Cardiac septum (tissue), 1 donor: ENCODE measurements at regions not wholly inside any gene's neighbourhood (a gene's known extent, or its start where the extent isn't known, plus 50 kb on each side); places are given as distances from the start of the nearest gene placed in this dataset.

Source experiments
- DNase-seq: peaks from one replicate; pipeline ENCODE4 v3.0.0-alpha.2; 2020; ENCODE audit warnings: low spot score
- intact Hi-C: fragments of 100-400 bp; cut with DNase I; formaldehyde crosslinking; loops from one replicate; pipeline ENCODE4 v1.14.0; 2022
- donor health status: DM: no; HTN: no; CAD: no.

DNA sequence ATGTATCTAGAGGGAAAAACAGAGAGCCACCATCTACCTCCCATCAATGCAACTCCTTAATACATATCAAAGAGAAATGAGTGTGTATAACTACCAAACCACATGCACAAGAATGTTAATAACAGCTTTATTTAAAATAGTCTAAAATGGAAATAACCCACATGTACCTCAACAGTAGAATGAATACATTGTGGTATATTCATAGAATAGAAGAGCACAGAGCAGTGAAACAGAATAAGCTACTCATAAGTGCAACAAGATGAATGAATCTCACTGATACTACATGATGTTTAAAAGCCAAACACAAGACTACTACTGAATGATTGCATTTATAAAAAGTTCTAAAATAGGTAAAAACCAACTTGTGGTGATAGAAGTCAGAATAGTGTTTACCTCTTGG, 232.5 kb downstream of the BTG1 start:
- intact Hi-C loops = no loop called here
- DNase-seq = no peak

DNA sequence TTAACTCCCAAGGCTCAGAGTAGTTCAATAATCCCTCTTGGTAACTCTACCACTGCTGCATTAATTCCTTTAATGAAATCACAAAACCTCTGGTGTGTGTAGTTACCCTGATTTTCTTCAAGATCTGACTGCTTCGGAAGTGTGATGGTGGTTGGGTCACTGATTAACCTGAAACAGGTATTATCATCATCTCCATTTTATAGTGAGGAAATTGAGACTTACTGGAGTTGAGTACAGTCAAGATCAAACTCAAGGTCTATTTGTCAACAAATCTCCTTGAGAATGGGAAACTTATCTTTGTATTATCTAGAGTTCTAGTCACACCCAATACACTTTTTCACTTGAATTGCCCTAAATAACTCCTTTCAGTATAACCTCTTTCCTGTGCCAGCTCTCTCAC, 233.5 kb downstream of the BTG1 start:
- intact Hi-C loops = no loop called here
- no peak for DNase-seq

DNA sequence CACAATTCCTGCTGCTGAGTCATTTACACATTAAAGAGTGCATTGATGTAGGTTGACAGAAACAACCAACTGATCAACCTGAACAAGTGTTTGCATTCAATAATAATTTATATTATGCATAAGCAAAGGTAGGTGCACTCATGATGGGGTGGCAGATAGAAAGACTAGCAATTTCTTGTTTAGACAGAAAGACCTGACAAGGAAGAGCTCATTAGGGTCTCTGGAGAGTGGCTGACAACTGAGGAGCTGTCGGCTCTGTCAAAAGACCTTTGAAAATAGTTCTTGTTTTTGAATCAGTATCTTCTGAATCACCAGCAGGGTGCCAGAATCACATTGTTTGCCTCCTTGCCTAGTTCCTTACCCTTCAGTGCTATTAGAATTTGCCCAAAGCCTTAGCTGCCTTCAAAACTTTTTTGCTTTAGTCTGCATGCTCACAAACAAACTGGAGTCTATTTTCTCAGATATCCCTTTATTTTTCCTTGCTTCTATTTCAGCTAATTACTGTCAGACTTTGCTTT, 234.7 kb downstream of the BTG1 start:
- intact Hi-C loops = no loop called here
- DNase-seq = no peak

- DNase-seq = no peak
- intact Hi-C loops = no loop called here
These were observed 242.6 kb downstream of the BTG1 start for GRCh38 chr12:91902860-91903683.

- intact Hi-C loops = no loop called here
- DNase-seq = no peak
These were observed 244.1 kb downstream of the BTG1 start for GRCh38 chr12:91901381-91902074.

- intact Hi-C loops = no loop called here
These were observed 244.7 kb downstream of the BTG1 start for GRCh38 chr12:91900971-91901370.

GRCh38 chr12:91899056-91899455, 246.6 kb downstream of the BTG1 start:
- intact Hi-C loops = no loop called here
- DNase-seq = no peak

More at GRCh38 chr12:91900971-91901370, 244.7 kb downstream of the BTG1 start:
- no peak for DNase-seq

DNA sequence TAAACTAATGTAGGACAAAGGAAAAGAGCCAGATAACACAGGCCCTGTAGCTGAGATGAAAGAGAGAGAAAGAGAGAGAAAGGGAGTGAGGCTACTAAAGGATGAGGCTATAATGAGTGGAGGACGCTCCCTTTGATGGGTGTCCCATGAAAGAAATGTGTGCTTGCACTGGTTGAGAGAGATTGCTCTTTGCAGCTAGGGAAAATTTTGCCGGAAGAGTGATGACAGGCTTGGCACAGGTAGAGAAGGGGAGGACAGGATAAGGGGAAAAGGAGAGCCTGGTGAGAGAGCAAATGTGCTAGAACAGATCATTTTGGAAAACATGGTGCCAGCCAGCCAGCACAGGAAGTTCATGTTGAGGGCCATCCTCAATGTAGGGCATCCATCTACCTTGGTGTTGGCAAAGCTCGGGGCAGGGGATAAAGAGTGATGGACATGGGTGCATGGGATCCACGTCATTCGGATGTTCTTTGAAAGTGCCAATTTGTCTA, 248.6 kb downstream of the BTG1 start:
- intact Hi-C loops = no loop called here
- DNase-seq = no peak

DNA sequence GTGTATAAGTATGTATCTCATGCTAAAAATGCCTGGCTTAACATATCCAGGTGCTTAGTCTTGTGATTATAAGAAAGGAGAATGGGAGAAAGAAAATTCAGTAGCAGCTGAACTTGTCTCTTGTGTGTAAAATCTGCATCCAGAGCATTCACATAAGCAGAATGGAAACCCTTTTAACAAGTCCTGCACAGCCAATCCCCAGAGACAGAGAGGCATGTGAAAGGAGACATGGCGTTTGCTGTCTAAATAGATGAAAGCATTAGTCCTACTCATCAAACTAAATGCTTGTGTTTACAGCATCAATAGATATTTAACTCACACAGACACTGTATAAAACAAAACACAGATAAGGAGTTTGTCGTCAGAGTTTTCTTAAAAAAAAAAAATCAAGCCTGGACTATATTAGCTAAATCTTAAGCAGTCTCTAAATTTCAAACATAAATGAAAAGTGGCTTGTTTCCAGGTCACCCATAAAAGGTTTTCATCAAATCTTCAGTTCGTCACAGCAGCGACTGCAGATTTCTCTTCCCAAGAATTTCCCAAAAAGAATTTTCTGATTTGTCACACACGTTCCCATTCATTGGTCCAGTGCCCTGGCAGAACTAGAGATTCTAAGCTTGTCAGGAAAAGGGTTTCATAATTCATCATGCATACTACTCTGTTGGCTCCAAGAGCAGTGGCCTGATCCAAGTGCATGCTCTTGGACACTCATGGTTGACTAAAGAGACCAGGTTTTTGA, 249.2 kb downstream of the BTG1 start:
- intact Hi-C loops = no loop called here
- DNase-seq = no peak

DNA sequence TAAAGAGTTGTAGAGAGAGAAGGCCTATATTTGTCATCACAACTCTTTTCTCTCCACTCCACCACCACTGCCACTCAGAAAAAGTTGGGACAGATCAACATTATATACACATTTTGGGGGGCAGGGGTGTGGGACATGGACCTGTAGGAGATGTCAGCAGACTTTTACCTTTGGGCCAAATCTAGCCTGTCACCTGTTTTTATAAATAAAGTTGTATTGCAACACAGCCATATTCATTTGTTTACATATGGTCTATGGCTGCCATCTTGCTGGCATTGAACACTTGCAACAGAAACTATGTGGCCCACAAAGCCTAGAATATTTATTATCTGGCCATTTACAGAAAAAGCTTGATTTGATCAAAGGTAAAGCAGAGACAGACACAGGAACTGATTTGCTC, 250.7 kb downstream of the BTG1 start:
- DNase-seq = no peak
- intact Hi-C loops = no loop called here

GRCh38 chr12:91893476-91893875, 252.2 kb downstream of the BTG1 start:
- intact Hi-C loops = no loop called here

GRCh38 chr12:91892081-91892855, 253.4 kb downstream of the BTG1 start:
- intact Hi-C loops = no loop called here
- DNase-seq = no peak

More at GRCh38 chr12:91893476-91893875, 252.2 kb downstream of the BTG1 start:
- no peak for DNase-seq

DNA sequence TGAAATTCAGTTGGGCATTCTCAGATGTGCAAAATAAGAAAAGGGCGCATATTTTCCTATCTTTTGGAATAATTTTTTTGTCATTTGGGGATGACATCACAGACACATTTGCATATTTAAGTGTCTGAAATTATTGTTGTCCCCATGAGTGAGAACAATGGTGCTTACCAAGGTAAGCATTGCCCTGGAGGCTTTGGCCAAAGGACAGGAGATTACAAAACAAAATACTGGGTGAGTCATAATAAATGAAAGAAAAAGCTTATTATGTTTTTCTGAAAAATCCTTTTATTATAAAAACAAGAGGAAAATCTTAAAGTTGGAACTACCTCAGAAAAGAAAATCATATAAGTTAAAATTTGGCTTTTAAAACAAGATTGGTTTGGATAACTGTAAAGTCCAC, 254.9 kb downstream of the BTG1 start:
- intact Hi-C loops = no loop called here
- DNase-seq = no peak

- intact Hi-C loops = no loop called here
- DNase-seq = no peak
These were observed 255.7 kb downstream of the BTG1 start for GRCh38 chr12:91889910-91890309.

- no peak for DNase-seq
- intact Hi-C loops = no loop called here
These were observed 256.6 kb downstream of the BTG1 start for GRCh38 chr12:91889059-91889458.

GRCh38 chr12:91887957-91888356, 257.7 kb downstream of the BTG1 start:
- intact Hi-C loops = no loop called here

GRCh38 chr12:91885851-91886731, 259.6 kb downstream of the BTG1 start:
- no peak for DNase-seq
- intact Hi-C loops = no loop called here

More at GRCh38 chr12:91887957-91888356, 257.7 kb downstream of the BTG1 start:
- DNase-seq = no peak

- intact Hi-C loops = no loop called here
- no peak for DNase-seq
These were observed 261.4 kb downstream of the BTG1 start for GRCh38 chr12:91884230-91884629.
